ENCODE measurements at regions not wholly inside any gene's neighbourhood (a gene's known extent, or its start where the extent isn't known, plus 50 kb on each side); places are given as distances from the start of the nearest gene placed in this dataset.

DNA sequence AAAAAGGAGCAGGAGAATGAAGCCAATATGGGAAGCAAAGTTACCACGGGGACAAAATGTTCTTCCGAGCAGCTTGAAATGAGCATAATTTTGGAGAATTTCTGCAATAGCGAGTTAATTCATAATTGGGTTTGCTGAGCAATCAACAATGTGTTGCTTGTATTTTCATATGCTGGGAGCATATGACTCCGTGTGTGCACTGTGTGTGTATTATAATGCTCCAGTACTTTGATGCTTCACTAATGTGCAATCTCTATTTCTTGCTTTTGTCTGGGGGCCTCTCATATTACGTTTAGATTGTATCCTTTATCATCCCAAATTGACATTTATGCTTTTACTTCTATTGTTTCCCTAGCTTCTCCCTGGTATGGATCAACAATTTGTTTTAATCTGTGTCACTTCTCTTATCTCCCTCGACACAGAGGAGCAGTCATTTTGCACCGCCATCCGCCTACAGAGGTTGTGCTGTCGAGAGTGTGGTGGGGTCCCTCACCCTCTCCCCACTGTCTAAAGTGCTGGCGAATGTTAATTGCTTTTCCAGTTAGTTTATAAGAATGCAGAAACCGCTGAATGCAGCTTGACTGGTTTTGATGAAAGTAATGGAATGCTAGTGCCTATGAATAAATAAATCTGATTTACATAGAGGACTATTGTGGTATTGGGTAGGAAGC lies 372.5 kb upstream of the WWC1 start:
- H3K4me3 ChIP-seq: no peak overlapping the region
- no peak for DNase-seq (ENCODE audit: low spot score)
- no peak overlapping the region for H3K27ac ChIP-seq
- TF ChIP-seq, protein P1, sequence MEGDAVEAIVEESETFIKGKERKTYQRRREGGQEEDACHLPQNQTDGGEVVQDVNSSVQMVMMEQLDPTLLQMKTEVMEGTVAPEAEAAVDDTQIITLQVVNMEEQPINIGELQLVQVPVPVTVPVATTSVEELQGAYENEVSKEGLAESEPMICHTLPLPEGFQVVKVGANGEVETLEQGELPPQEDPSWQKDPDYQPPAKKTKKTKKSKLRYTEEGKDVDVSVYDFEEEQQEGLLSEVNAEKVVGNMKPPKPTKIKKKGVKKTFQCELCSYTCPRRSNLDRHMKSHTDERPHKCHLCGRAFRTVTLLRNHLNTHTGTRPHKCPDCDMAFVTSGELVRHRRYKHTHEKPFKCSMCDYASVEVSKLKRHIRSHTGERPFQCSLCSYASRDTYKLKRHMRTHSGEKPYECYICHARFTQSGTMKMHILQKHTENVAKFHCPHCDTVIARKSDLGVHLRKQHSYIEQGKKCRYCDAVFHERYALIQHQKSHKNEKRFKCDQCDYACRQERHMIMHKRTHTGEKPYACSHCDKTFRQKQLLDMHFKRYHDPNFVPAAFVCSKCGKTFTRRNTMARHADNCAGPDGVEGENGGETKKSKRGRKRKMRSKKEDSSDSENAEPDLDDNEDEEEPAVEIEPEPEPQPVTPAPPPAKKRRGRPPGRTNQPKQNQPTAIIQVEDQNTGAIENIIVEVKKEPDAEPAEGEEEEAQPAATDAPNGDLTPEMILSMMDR (IDR thresholded peaks at IDR 0.05): no peak

DNA sequence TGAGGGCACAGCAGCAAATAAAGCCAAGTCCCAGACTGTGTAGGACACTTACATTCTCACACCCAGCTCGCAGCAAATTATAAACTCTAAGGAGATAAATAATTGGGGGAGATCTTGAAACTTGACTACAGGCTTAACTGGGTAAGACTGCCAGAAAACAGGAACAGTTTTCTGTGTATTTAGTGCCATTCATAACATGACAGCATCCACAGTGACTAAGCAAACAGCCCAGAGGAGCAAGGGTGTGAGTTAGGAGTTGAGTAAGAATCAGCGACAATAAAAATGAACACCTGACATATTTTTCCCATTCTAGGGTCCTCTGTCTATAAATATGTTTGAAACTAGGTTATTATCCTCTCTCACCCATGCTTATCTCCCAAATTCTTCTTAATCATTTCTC lies 370.9 kb upstream of the WWC1 start:
- TF ChIP-seq, protein P1 (IDR thresholded peaks at IDR 0.05): no peak
- no peak for DNase-seq (ENCODE audit: low spot score)
- Histone ChIP-seq H3K27ac (no peak overlapping the region), H3K4me3 (no peak overlapping the region)

- no peak overlapping the region for H3K4me3 ChIP-seq
- TF ChIP-seq, protein P1 (IDR thresholded peaks at IDR 0.05): no peak
- no peak overlapping the region for H3K27ac ChIP-seq
- DNase-seq (ENCODE audit: low spot score): no peak
These were observed 369.6 kb upstream of the WWC1 start for GRCh38 chr5:167921796-167922195.

DNA sequence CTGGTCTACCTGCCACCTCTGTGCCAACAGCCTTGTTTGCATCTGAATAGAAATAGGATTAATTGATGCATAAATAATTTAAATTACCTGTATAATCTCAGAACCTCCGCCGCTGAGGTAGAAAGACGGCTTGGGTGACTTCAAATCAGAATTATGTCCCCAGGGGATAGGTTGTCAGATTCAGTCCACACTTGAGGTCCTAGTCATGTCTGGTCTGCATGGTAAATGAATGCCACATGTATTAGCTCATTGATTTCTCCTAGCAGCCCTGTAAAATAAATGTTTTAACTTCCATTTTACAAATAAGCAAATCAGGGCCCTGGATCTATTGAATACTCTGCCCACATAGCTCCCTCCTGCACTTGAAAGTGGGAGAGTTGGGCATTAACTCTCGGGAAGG lies 368.0 kb upstream of the WWC1 start:
- Histone ChIP-seq H3K27ac (no peak overlapping the region), H3K4me3 (no peak overlapping the region)
- no peak for DNase-seq (ENCODE audit: low spot score)
- TF ChIP-seq, protein P1 (IDR thresholded peaks at IDR 0.05): no peak

DNA sequence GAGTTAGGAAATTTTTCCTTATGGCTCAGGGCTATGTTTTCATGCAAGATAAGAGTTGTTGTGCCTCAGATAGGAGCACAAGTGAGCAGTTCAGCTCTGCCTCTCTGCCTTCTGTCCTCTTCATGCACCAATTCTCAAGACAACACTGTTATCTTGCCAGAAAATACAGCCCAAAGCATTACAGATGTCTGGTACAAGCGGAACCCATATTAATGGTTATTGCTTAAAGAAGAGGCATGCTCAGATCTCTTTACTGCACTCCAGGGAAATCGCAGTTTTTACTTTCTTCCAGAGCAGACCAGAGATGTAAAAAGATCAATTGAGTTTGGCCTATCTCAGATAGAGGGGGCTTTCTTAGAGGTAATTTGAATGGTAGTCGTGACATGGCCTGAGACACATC lies 361.6 kb upstream of the WWC1 start:
- DNase-seq (ENCODE audit: low spot score): no peak
- Histone ChIP-seq H3K27ac (no peak overlapping the region), H3K4me3 (no peak overlapping the region)
- TF ChIP-seq, protein P1 (IDR thresholded peaks at IDR 0.05): no peak

GRCh38 chr5:167934551-167934971 lies 356.9 kb upstream of the WWC1 start:
- no peak overlapping the region for H3K4me3 ChIP-seq
- no peak for DNase-seq (ENCODE audit: low spot score)
- no peak overlapping the region for H3K27ac ChIP-seq
- TF ChIP-seq, protein P1 (IDR thresholded peaks at IDR 0.05): no peak

- no peak for DNase-seq (ENCODE audit: low spot score)
- no peak overlapping the region for H3K27ac ChIP-seq
- TF ChIP-seq, protein P1 (IDR thresholded peaks at IDR 0.05): no peak
- H3K4me3 ChIP-seq: no peak overlapping the region
These were observed 355.4 kb upstream of the WWC1 start for GRCh38 chr5:167936022-167936421.
